Neural cell (in vitro differentiated cells): ENCODE measurements at regions not wholly inside any gene's neighbourhood (a gene's known extent, or its start where the extent isn't known, plus 50 kb on each side); places are given as distances from the start of the nearest gene placed in this dataset.

ENCODE experiments used
- H2AFZ ChIP-seq: fragments of 200-600, 300-800 bp; sonication (generic), shearing (Covaris generic); 2 replicates; pipeline ENCODE4 v1.6.0; 2014; ENCODE audit warnings: low read depth, mild to moderate bottlenecking, antibody characterized with exemption, low read length, moderate library complexity
- H3F3A ChIP-seq: fragments of 200-600 bp; shearing (Covaris generic); 2 replicates; pipeline ENCODE4 v1.6.1; 2016; ENCODE audit warnings: mild to moderate bottlenecking, moderate library complexity, mixed read lengths, antibody characterized with exemption, low read length; ENCODE audit not compliant: insufficient read depth, poor library complexity, severe bottlenecking
- H3K27ac ChIP-seq: fragments of 200-600, 300-800 bp; sonication (generic), shearing (Covaris generic); 2 replicates; pipeline ENCODE4 v1.5.1; 2014; ENCODE audit warnings: mild to moderate bottlenecking, low read length, moderate library complexity
- H3K27me3 ChIP-seq: fragments of 300-800, 200-600 bp; sonication (generic), shearing (Covaris generic); 2 replicates; pipeline ENCODE4 v1.6.0; 2014; ENCODE audit warnings: mild to moderate bottlenecking, low read depth, low read length, moderate library complexity; ENCODE audit not compliant: insufficient read depth
- H3K36me3 ChIP-seq: fragments of 300-800, 200-600 bp; sonication (generic), shearing (Covaris generic); 2 replicates; pipeline ENCODE4 v1.5.1; 2014; ENCODE audit warnings: mild to moderate bottlenecking, antibody characterized with exemption, low read length, moderate library complexity; ENCODE audit not compliant: insufficient read depth
- H3K4me2 ChIP-seq: fragments of 300-800, 200-600 bp; sonication (generic), shearing (Covaris generic); 2 replicates; pipeline ENCODE4 v1.6.0; 2014; ENCODE audit warnings: mild to moderate bottlenecking, low read length
- H3K4me3 ChIP-seq: fragments of 300-800, 200-600 bp; sonication (generic), shearing (Covaris generic); 2 replicates; pipeline ENCODE4 v1.5.1; 2014; ENCODE audit warnings: mild to moderate bottlenecking, low read length, moderate library complexity
- H3K79me2 ChIP-seq: fragments of 200-600 bp; shearing (Covaris generic); replicated peaks from 2 replicates; pipeline ENCODE4 v1.6.0; 2014; ENCODE audit warnings: mild to moderate bottlenecking, low read length, moderate library complexity; ENCODE audit not compliant: insufficient read depth
- H3K9ac ChIP-seq: fragments of 300-800, 200-600 bp; sonication (generic), shearing (Covaris generic); 2 replicates; pipeline ENCODE4 v1.6.1; 2016; ENCODE audit warnings: mild to moderate bottlenecking, low read length, mixed read lengths
- H3K9me2 ChIP-seq: fragments of 200-600 bp; shearing (Covaris generic); 2 replicates; pipeline ENCODE4 v1.6.1; 2016; ENCODE audit warnings: mild to moderate bottlenecking, low read length, mixed read lengths; ENCODE audit not compliant: insufficient read depth
- H3K9me3 ChIP-seq: fragments of 200-600, 300-800 bp; sonication (generic), shearing (Covaris generic); 2 replicates; pipeline ENCODE4 v1.6.1; 2016; ENCODE audit warnings: mild to moderate bottlenecking, mixed run types, low read length, moderate library complexity, mixed read lengths
- H4K20me1 ChIP-seq: fragments of 200-600 bp; shearing (Covaris generic); 2 replicates; pipeline ENCODE4 v1.6.1; 2016; ENCODE audit warnings: mild to moderate bottlenecking, mixed run types; ENCODE audit not compliant: insufficient read depth
- EP300 ChIP-seq: fragments of 450-650 bp; conservative IDR thresholded peaks from 2 replicates; pipeline ENCODE4 v1.6.1; 2014; ENCODE audit warnings: antibody characterized with exemption, mild to moderate bottlenecking, moderate library complexity; ENCODE audit not compliant: poor library complexity, severe bottlenecking
- EZH2 ChIP-seq: fragments of 200-600, 300-800 bp; shearing (Covaris generic), sonication (generic); IDR thresholded peaks from 2 replicates; pipeline ENCODE4 v1.6.1; 2014; ENCODE audit warnings: antibody characterized with exemption, low read length, borderline replicate concordance, mild to moderate bottlenecking; ENCODE audit not compliant: insufficient read depth, poor library complexity, severe bottlenecking
- MXI1 ChIP-seq: fragments of 450-650 bp; conservative IDR thresholded peaks from 2 replicates; pipeline ENCODE4 v1.6.1; 2014; ENCODE audit warnings: antibody characterized with exemption, mild to moderate bottlenecking; ENCODE audit not compliant: poor library complexity, severe bottlenecking
- POLR2AphosphoS5 ChIP-seq: IDR thresholded peaks from 2 replicates; pipeline ENCODE4 v1.6.1; 2012
- RAD21 ChIP-seq: fragments of 450-650 bp; conservative IDR thresholded peaks from 2 replicates; pipeline ENCODE4 v1.6.1; 2014; ENCODE audit warnings: antibody characterized with exemption, mild to moderate bottlenecking, moderate library complexity
- SMC3 ChIP-seq: fragments of 450-650 bp; conservative IDR thresholded peaks from 2 replicates; pipeline ENCODE4 v1.6.1; 2014; ENCODE audit warnings: antibody characterized with exemption, mild to moderate bottlenecking, moderate library complexity; ENCODE audit not compliant: poor library complexity
- TAF1 ChIP-seq: IDR thresholded peaks from 2 replicates; pipeline ENCODE4 v1.6.1; 2012; ENCODE audit warnings: low read depth
- TF ChIP-seq, protein P1 (sequence below): fragments of 450-650 bp; IDR thresholded peaks from 2 replicates; pipeline ENCODE4 v1.5.1; 2014; ENCODE audit warnings: antibody characterized with exemption, mild to moderate bottlenecking, moderate library complexity; ENCODE audit not compliant: poor library complexity, severe bottlenecking
- TF ChIP-seq, protein P2 (sequence below): IDR thresholded peaks from 2 replicates; pipeline ENCODE4 v1.6.1; 2012; ENCODE audit warnings: borderline replicate concordance

DNA sequence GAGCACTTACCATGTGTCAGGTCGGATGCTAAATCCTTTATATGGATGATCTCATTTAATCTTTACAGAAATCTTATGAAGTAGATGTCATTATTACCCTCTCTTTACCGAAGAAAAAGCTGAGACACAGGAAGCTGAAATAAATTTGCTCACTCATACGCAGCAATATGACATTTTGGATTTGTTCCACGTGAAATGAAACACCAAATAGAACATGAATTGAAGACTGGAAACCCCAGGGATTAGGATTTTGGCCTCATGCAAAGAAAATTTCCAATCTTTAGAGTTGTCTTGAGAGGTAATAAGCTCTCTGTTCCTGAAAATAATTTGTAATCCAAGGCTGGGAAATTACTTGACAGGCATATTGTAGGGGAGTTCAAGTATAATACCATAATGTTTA is 354.4 kb upstream of the CLNK start:
- Histone ChIP-seq H2AFZ (no peak overlapping the region), H3F3A (no peaks in the 10 kb centered on the region), H3K36me3 (no peaks in the 10 kb centered on the region), H3K27ac (no peak overlapping the region), H3K4me2 (no peak overlapping the region), H3K9me3 (no peaks in the 10 kb centered on the region), H3K27me3 (no peaks in the 10 kb centered on the region), H3K4me3 (no peak overlapping the region), H4K20me1 (no peaks in the 10 kb centered on the region), H3K79me2 (no peaks in the 10 kb centered on the region), H3K9me2 (no peaks in the 10 kb centered on the region), H3K9ac (no peak overlapping the region)
- no peak for TF ChIP-seq SMC3
- TF ChIP-seq EP300: no peak
- TF ChIP-seq, protein P1, sequence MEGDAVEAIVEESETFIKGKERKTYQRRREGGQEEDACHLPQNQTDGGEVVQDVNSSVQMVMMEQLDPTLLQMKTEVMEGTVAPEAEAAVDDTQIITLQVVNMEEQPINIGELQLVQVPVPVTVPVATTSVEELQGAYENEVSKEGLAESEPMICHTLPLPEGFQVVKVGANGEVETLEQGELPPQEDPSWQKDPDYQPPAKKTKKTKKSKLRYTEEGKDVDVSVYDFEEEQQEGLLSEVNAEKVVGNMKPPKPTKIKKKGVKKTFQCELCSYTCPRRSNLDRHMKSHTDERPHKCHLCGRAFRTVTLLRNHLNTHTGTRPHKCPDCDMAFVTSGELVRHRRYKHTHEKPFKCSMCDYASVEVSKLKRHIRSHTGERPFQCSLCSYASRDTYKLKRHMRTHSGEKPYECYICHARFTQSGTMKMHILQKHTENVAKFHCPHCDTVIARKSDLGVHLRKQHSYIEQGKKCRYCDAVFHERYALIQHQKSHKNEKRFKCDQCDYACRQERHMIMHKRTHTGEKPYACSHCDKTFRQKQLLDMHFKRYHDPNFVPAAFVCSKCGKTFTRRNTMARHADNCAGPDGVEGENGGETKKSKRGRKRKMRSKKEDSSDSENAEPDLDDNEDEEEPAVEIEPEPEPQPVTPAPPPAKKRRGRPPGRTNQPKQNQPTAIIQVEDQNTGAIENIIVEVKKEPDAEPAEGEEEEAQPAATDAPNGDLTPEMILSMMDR: no peak
- TF ChIP-seq POLR2AphosphoS5: no peak
- TF ChIP-seq, protein P2, sequence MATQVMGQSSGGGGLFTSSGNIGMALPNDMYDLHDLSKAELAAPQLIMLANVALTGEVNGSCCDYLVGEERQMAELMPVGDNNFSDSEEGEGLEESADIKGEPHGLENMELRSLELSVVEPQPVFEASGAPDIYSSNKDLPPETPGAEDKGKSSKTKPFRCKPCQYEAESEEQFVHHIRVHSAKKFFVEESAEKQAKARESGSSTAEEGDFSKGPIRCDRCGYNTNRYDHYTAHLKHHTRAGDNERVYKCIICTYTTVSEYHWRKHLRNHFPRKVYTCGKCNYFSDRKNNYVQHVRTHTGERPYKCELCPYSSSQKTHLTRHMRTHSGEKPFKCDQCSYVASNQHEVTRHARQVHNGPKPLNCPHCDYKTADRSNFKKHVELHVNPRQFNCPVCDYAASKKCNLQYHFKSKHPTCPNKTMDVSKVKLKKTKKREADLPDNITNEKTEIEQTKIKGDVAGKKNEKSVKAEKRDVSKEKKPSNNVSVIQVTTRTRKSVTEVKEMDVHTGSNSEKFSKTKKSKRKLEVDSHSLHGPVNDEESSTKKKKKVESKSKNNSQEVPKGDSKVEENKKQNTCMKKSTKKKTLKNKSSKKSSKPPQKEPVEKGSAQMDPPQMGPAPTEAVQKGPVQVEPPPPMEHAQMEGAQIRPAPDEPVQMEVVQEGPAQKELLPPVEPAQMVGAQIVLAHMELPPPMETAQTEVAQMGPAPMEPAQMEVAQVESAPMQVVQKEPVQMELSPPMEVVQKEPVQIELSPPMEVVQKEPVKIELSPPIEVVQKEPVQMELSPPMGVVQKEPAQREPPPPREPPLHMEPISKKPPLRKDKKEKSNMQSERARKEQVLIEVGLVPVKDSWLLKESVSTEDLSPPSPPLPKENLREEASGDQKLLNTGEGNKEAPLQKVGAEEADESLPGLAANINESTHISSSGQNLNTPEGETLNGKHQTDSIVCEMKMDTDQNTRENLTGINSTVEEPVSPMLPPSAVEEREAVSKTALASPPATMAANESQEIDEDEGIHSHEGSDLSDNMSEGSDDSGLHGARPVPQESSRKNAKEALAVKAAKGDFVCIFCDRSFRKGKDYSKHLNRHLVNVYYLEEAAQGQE: no peak
- TF ChIP-seq EZH2: no peak
- TF ChIP-seq TAF1: no peak
- no peak for TF ChIP-seq RAD21
- no peak for TF ChIP-seq MXI1

DNA sequence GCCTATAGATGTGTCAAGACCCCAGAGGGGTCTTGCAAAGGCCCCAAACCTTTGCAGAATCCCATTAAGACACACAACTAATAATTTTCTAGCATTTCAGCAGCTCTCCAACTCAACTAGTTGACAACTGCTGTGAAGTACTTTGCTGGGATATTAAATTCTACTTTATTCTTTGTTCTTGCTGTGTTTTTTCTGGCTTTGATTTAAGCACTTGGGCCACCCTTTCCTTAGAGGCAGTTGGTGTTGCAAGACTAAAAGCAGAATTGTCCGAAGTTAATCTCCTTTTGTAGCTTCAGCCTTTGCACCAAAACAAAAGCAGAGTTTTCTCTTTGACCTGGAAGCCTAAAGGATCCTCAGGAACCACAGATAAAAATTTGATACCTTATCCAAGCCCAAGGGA is 353.1 kb upstream of the CLNK start:
- H3K9me2 ChIP-seq: no peaks in the 10 kb centered on the region
- no peak overlapping the region for H3K27ac ChIP-seq
- H3F3A ChIP-seq: no peaks in the 10 kb centered on the region
- no peaks in the 10 kb centered on the region for H3K79me2 ChIP-seq
- no peaks in the 10 kb centered on the region for H3K27me3 ChIP-seq
- no peak overlapping the region for H3K4me3 ChIP-seq
- no peaks in the 10 kb centered on the region for H3K36me3 ChIP-seq
- TF ChIP-seq RAD21: no peak
- TF ChIP-seq, protein P2: no peak
- H3K4me2 ChIP-seq: no peak overlapping the region
- H3K9ac ChIP-seq: no peak overlapping the region
- no peaks in the 10 kb centered on the region for H3K9me3 ChIP-seq
- no peak overlapping the region for H2AFZ ChIP-seq
- H4K20me1 ChIP-seq: no peaks in the 10 kb centered on the region
